NCI-H1436 (cell line): ENCODE measurements at regions not wholly inside any gene's neighbourhood (a gene's known extent, or its start where the extent isn't known, plus 50 kb on each side); places are given as distances from the start of the nearest gene placed in this dataset.
"Not testable (repeated sequence)": the region's sequence is repeated elsewhere in the genome, so short reads cannot be mapped to it uniquely, and the experiment has no call there.

ENCODE experiments used
- DNase-seq: peaks from one replicate; lab custom pipeline; 2025; lab: John Stamatoyannopoulos, UW

GRCh38 chr13:72585254-72585653 lies 142.2 kb downstream of the MZT1 start:
- DNase-seq, result no peak

GRCh38 chr13:72571191-72571590 lies 156.2 kb downstream of the MZT1 start:
- DNase-seq, result no peak

- no peak for DNase-seq
Measured at GRCh38 chr13:72570019-72570418, 157.4 kb downstream of the MZT1 start.

DNA sequence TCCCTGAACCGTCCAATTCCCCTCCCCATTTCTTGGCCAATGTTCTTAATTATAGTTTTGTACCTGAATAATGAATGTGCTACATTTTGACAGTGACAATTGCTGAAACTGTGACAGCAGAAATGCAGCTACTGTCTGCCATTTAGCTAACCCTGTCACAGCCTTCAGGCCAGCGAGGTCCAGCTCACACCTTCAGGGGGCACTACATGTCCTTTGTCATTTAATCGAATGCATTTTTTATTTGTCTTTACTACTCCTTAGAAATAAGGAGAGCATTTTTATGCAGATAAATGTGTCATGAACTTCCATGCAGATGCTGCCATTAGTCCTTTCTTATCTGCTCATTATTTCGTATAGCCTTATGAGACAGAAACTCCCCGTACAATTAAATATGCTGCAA lies 159.9 kb downstream of the MZT1 start:
- no peak for DNase-seq

DNA sequence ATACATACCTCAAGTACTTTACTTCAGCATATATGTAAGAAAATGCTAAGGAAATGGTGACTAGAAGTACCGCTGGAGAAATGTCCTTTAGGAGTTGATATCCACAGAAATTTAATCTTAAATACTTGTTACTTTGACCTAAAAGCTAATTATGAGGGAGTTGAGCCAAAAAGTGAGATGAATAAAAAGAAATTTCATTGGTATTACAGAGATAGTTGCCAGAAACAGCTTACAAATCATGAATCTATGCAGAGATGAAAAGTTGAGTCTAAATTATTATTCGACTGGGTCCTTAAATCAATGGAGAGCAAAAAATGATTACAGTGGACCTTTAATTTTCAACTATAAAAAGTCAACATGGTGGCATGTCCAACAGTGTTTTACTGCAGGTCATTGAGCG lies 160.9 kb downstream of the MZT1 start:
- DNase-seq, result no peak

DNA sequence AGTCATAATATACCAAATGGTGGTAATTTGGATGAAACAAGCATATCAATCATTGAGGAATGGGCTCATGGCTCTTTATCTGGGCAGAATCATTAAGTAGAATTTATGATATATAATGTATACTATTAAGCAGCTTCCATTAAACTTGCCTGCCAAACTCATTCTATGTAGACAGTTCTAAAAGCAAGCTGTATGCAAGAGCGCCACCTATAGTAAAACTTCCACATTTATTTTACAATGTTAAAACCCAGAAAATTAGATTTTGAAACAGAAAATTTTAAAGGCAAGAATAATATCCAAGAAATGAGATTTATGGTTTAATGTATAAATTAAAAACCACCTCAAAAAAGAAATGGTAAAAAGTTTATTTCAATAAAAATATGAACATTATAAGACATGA lies 161.5 kb downstream of the MZT1 start:
- no peak for DNase-seq

DNA sequence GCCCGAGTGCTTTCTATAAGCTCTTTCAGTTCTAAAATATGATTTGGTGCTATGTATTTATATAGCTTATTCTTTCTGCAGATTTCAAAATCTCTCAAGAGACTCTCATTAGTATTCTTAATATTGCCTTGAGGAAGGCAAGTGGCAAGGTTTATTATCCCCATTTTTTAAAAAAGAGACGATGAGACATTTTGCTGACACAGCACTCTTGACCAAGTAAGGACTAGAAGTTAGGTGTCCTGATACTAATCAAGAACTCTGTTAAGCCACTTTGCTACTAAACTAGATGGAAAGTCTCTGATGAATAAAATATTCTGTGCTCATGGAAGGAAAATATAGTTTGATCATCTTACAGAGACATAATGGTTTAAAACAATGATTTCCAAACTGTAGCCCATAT lies 164.7 kb downstream of the MZT1 start:
- DNase-seq, result no peak

- DNase-seq, result no peak
Measured at GRCh38 chr13:72561791-72562190, 165.6 kb downstream of the MZT1 start.

DNA sequence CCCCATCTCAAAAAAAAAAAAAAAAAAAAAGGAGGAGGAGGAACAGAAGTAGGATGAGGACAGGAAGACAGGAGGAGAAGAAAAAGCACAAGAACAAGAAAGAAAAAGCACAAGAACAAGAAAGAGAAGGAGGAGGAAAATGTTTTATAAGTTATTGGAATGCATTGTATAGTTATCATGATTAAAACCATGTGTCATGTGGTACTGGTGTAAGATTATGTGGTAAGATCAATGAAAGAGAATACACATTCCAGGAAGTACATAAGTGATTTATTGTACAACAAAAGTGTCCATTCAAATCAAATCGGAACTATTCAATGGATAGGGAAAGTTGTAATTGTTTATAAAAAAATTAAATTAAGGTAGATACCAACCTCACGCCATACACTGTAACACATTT lies 167.7 kb downstream of the MZT1 start:
- no peak for DNase-seq

GRCh38 chr13:72556945-72557344 lies 170.5 kb downstream of the MZT1 start:
- no peak for DNase-seq

DNA sequence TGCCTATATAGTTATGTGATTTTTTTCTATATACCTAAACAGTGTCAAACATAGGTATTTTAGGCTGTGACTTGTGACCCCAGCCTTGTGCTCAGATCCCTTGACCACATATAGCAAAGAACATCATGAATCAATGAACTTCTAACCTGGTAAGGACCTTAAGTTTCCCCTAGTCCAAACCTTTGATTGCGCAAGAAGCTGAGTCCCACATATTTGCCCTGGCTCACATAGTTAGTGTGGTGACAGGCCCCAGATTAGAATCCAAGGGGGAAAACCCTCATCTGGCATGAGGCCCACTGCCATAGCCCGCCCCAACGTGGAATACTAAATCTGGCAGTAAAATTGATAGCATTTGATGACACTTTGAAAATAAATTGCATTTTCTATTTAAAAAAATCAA lies 171.8 kb downstream of the MZT1 start:
- DNase-seq, result no peak

DNA sequence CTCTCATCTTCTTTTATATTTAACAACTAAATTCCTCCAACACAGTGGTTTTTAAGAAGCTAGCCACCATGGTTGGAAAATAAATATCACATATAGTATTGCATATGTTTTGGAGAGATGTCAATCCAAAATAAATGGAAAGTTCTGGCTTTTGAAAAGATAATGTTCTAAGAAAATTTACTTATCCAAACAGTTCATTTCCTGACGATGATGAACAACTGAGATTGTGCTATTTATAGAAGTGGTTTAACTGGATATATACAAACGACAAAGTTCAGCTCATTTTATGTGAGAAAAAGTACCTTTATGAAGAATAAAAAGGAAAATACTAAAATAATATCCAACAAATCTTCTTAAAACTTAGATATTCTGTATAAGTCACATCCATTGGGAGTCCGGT lies 174.7 kb downstream of the MZT1 start:
- DNase-seq, result no peak

- not testable (repeated sequence) for DNase-seq
Measured at GRCh38 chr13:72545895-72546294, 181.5 kb downstream of the MZT1 start.

DNA sequence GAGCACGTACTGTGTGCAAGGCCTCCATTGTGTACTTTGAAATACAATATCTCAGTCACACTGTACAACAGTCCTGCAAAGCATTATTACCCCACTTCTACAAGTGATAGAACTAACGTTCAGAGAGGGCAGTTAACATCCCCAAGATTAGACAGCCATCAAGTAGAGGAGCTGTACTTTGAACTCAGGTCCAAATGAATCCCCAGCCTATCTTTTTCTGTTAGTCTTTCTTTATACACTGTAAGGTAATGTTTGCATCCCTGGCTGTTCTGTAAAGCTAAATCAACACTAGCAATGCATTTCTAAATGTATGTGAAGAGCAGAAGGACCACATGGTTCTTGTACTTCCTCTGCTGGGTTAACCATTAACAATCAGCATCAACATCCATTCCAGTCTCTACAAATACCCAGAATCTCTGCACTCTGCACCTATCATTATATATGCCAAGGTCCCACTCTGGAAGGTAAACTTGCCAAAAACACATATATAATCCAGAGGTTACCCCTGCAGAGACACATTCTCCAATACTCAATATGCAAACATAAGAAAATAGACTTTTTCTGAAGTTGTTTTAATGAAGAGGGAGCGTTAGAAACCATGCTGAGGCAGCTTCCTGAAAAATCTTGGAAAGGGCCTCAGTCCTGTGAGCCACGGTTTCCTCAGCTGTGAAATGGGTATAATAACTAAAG lies 182.3 kb downstream of the MZT1 start:
- no peak for DNase-seq

- DNase-seq, result no peak
Measured at GRCh38 chr13:72544042-72544441, 183.4 kb downstream of the MZT1 start.

GRCh38 chr13:72542241-72542640 lies 185.2 kb downstream of the MZT1 start:
- no peak for DNase-seq

DNA sequence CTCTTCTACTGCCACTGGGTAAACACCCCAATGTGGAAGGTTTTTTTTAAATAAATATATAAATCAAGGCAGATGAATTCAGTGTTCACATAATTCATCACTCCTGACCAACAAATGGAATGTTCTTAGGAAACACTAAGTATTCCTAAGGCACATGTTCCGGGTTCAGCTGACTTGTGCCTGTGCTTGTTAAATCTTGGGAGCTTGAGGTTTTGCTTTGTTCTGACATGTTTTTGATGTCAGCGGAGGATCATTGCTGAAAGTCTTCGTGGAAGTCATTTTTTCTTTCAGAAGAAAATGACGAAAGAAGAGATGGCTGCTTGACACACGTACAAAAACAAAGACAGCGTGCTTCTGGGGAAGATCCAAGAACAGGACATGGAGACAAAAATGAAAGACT lies 185.8 kb downstream of the MZT1 start:
- DNase-seq, result no peak

- no peak for DNase-seq
Measured at GRCh38 chr13:72540881-72541280, 186.5 kb downstream of the MZT1 start.

- no peak for DNase-seq
Measured at GRCh38 chr13:72539925-72540324, 187.5 kb downstream of the MZT1 start.

DNA sequence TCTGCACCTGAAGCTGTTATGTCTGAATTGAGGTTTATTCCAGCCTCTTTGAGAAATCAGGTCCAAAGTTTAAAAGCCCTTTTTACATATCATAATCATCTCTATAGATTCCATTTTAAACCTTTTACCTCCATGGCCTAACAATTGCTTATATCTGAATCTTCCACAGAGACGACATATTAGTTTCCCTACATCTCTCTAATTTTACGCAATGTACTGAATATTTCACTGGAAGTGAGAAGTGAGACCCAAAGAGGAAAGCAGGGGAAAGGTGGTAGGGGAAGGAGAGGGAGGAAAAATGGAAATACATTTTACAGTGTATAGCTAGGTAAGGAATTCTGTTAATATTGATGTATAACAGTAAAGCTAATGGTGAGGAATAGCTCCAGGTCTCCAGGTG lies 189.6 kb downstream of the MZT1 start:
- no peak for DNase-seq

- DNase-seq, result no peak
Measured at GRCh38 chr13:72537395-72537780, 190.0 kb downstream of the MZT1 start.

DNA sequence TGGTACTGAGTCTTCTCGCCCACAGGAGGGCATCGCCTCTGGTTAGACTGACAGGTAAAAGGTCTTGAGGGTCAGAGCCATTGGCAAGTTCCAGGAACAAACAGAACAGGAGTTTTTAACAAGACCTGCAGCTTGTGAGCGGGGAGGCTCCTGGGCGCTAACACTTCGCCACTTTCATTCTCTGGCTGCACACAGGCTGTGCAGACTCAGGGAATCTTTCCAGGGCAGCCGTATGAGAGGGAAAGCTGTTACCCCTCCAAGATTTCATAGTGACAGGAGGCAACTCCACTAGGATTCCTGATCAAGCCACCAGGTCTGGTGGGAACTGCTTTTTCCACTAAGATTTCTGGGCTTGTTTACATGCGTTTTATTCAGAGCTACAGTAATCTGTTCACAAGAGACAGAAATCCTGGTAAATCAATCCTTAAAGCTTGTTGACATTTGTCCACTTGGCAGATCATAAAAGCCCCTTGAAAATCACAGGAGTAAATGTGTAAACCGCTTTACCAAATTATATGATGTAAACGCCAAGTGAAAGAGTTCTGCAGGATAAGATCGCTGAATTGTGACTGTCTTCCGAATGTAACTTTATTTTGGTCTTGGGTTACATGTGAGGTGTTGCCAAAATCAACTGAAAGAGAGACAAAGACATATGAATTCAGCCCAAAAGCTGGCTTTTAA lies 190.6 kb downstream of the MZT1 start:
- no peak for DNase-seq

GRCh38 chr13:72534951-72535640 lies 192.3 kb downstream of the MZT1 start:
- DNase-seq, result no peak
